A673 (cell line): ENCODE measurements at regions not wholly inside any gene's neighbourhood (a gene's known extent, or its start where the extent isn't known, plus 50 kb on each side); places are given as distances from the start of the nearest gene placed in this dataset.

Experiments
- CTCF ChIP-seq: fragments of 300-800, 200-600 bp; sonication (generic); conservative IDR thresholded peaks from 2 replicates; pipeline ENCODE4 v1.5.1; 2017; ENCODE audit warnings: low read depth, mild to moderate bottlenecking, antibody characterized with exemption, low read length, moderate library complexity, mixed read lengths
- EZH2 ChIP-seq: fragments of 200-600 bp; sonication (generic); IDR thresholded peaks from 2 replicates; pipeline ENCODE4 v1.6.1; 2017; ENCODE audit warnings: borderline replicate concordance, low read depth, mild to moderate bottlenecking, mixed read lengths, antibody characterized with exemption, low read length; ENCODE audit not compliant: poor library complexity, severe bottlenecking

- TF ChIP-seq EZH2 (no peak), CTCF (no peak)
Measured at GRCh38 chr14:98477935-98478334, 794.1 kb downstream of the BCL11B start.
